Liver (tissue), 3 donors: ENCODE measurements at regions not wholly inside any gene's neighbourhood (a gene's known extent, or its start where the extent isn't known, plus 50 kb on each side); places are given as distances from the start of the nearest gene placed in this dataset.

Experiments
- FOXA1 ChIP-seq: IDR thresholded peaks from 2 replicates; pipeline ENCODE4 v1.6.1; 2016; ENCODE audit warnings: antibody characterized with exemption
- HNF4A ChIP-seq, 2 donors: conservative IDR thresholded peaks; 2 replicates each; pipeline ENCODE4 v1.6.1; 2016; ENCODE audit warnings: antibody characterized with exemption in 2 of 2, mild to moderate bottlenecking in 2 of 2
- HNF4G ChIP-seq: IDR thresholded peaks from 2 replicates; pipeline ENCODE4 v1.6.1; 2016; ENCODE audit warnings: antibody characterized with exemption
- JUND ChIP-seq, 2 donors: IDR thresholded peaks; 2 replicates each; pipeline ENCODE4 v1.6.1; 2016; ENCODE audit warnings: antibody characterized with exemption in 2 of 2
- MAX ChIP-seq: IDR thresholded peaks from 2 replicates; pipeline ENCODE4 v1.6.1; 2016; ENCODE audit warnings: antibody characterized with exemption
- NR2F2 ChIP-seq: IDR thresholded peaks from 2 replicates; pipeline ENCODE4 v1.6.1; 2016; ENCODE audit warnings: antibody characterized with exemption
- RAD21 ChIP-seq, 2 donors: IDR thresholded peaks; 2 replicates each; pipeline ENCODE4 v1.6.1; 2016; ENCODE audit warnings: antibody characterized with exemption in 2 of 2, mild to moderate bottlenecking in 2 of 2
- REST ChIP-seq: IDR thresholded peaks from 2 replicates; pipeline ENCODE4 v1.6.1; 2016; ENCODE audit warnings: antibody characterized with exemption, mild to moderate bottlenecking
- YY1 ChIP-seq: IDR thresholded peaks from 2 replicates; pipeline ENCODE4 v1.6.1; 2016; ENCODE audit warnings: antibody characterized with exemption, mild to moderate bottlenecking
- TF ChIP-seq, protein P1 (sequence below): fragments of 150-350 bp; IDR thresholded peaks from 2 replicates; pipeline ENCODE4 v1.5.1; 2017; ENCODE audit warnings: improper control_type of control experiment, low read depth, low read length; ENCODE audit not compliant: missing input control
- TF ChIP-seq, protein P2 (sequence below): IDR thresholded peaks from 2 replicates; pipeline ENCODE4 v1.6.1; 2016; ENCODE audit warnings: antibody characterized with exemption
- donor health status: healthy.
- donor health status: healthy.

- TF ChIP-seq, protein P1, sequence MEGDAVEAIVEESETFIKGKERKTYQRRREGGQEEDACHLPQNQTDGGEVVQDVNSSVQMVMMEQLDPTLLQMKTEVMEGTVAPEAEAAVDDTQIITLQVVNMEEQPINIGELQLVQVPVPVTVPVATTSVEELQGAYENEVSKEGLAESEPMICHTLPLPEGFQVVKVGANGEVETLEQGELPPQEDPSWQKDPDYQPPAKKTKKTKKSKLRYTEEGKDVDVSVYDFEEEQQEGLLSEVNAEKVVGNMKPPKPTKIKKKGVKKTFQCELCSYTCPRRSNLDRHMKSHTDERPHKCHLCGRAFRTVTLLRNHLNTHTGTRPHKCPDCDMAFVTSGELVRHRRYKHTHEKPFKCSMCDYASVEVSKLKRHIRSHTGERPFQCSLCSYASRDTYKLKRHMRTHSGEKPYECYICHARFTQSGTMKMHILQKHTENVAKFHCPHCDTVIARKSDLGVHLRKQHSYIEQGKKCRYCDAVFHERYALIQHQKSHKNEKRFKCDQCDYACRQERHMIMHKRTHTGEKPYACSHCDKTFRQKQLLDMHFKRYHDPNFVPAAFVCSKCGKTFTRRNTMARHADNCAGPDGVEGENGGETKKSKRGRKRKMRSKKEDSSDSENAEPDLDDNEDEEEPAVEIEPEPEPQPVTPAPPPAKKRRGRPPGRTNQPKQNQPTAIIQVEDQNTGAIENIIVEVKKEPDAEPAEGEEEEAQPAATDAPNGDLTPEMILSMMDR: no peak
- TF ChIP-seq MAX (no peak), FOXA1 (no peak), NR2F2 (no peak), HNF4A (conservative IDR thresholded peaks at IDR 0.05) (no peak), HNF4G (no peak), JUND (IDR thresholded peaks at IDR 0.05) (no peak), REST (no peak), YY1 (no peak), RAD21 (IDR thresholded peaks at IDR 0.05) (no peak)
- TF ChIP-seq, protein P2, sequence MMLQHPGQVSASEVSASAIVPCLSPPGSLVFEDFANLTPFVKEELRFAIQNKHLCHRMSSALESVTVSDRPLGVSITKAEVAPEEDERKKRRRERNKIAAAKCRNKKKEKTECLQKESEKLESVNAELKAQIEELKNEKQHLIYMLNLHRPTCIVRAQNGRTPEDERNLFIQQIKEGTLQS: no peak
These were observed 53.3 kb upstream of the STT3B start for GRCh38 chr3:31479431-31479830.
